ENCODE measurements at regions not wholly inside any gene's neighbourhood (a gene's known extent, or its start where the extent isn't known, plus 50 kb on each side); places are given as distances from the start of the nearest gene placed in this dataset.

DNA sequence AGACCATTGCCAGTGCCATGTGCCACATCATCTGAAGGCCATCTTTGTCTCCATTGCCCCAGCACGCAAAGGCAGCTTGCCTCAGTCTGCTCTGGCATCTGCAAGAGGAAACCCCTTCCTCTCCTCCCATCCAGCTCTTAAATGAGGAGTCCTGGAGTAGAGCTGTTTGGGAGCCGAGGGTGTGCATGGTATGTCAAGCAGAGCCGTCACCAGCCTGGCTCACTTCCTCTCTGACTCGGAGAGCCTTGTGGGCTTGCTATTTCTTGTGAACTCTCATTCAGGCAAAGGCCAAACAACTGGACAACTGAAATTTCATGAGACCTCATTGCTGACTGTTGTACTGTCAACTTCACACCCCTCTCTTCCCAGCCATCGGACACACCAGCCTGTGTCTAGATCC is 143.9 kb downstream of the SIPA1L2 start:
- H3K4me3 ChIP-seq (ENCODE audit: low read length) = no peak overlapping the region
- DNase-seq (ENCODE audit: low read depth) = no peak
- TF ChIP-seq, protein P1, sequence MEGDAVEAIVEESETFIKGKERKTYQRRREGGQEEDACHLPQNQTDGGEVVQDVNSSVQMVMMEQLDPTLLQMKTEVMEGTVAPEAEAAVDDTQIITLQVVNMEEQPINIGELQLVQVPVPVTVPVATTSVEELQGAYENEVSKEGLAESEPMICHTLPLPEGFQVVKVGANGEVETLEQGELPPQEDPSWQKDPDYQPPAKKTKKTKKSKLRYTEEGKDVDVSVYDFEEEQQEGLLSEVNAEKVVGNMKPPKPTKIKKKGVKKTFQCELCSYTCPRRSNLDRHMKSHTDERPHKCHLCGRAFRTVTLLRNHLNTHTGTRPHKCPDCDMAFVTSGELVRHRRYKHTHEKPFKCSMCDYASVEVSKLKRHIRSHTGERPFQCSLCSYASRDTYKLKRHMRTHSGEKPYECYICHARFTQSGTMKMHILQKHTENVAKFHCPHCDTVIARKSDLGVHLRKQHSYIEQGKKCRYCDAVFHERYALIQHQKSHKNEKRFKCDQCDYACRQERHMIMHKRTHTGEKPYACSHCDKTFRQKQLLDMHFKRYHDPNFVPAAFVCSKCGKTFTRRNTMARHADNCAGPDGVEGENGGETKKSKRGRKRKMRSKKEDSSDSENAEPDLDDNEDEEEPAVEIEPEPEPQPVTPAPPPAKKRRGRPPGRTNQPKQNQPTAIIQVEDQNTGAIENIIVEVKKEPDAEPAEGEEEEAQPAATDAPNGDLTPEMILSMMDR (conservative IDR thresholded peaks at IDR 0.05; ENCODE audit: low read depth, low read length) = no peak

DNA sequence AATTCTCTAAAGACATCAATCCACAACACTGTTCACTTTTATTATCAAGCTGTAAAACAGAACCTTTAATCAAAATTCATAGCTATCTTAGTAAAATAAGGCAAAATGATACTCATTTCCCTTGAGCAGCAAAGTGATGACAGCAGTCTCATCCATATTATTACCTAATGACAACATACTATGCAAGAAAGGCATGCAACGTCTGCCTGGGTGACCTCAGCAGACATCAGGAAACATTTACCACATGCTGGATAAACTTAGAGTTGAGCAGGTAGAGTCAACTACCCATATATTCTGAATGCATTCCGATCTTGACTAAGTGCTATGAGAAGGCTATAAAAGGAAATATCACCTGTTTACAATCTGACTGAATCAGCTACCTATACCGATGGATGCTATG is 145.1 kb downstream of the SIPA1L2 start:
- DNase-seq (ENCODE audit: low read depth) = no peak
- TF ChIP-seq, protein P1 (conservative IDR thresholded peaks at IDR 0.05; ENCODE audit: low read depth, low read length) = no peak
- H3K4me3 ChIP-seq (ENCODE audit: low read length) = no peak overlapping the region

DNA sequence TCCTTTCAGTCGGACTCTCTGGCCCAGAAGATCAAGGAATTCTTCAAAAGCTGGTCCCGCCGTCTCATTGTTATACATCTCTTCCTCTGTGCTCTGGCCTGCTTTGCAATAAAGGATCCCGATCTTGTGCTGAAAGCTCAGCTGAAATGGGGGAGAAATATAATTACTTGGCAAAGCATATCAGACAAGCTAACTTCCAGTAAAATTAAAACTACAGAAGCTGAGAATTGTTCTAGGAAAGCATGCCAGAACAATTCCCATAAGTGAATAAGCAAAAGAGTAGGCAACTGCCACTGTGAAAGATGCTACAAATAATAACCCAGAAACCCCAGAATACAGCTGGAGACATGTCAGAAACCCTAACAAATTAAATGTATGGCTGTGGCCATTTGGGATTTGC is 146.1 kb downstream of the SIPA1L2 start:
- TF ChIP-seq, protein P1 (conservative IDR thresholded peaks at IDR 0.05; ENCODE audit: low read depth, low read length) = no peak
- H3K4me3 ChIP-seq (ENCODE audit: low read length) = no peak overlapping the region
- DNase-seq (ENCODE audit: low read depth) = no peak

DNA sequence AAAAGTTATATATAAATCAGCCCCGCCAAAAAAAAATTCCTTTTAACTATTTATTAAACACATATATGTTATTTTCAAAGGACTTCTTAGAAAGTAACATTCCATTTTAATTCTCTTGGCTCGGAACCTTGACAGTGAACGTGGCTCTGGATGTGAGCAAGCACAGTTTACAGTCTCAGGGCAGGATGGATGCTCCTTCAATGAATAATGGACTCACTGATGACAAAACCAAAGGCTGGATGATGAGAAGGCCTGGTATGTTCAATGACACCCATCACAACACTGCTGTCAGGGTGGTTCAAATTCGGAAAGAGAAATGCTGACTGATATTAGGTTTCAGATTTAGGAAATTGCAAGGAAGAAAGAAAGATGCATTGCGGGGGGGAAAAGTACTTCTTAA is 148.8 kb downstream of the SIPA1L2 start:
- TF ChIP-seq, protein P1 (conservative IDR thresholded peaks at IDR 0.05; ENCODE audit: low read depth, low read length) = no peak
- DNase-seq (ENCODE audit: low read depth) = no peak
- no peak overlapping the region for H3K4me3 ChIP-seq (ENCODE audit: low read length)

DNA sequence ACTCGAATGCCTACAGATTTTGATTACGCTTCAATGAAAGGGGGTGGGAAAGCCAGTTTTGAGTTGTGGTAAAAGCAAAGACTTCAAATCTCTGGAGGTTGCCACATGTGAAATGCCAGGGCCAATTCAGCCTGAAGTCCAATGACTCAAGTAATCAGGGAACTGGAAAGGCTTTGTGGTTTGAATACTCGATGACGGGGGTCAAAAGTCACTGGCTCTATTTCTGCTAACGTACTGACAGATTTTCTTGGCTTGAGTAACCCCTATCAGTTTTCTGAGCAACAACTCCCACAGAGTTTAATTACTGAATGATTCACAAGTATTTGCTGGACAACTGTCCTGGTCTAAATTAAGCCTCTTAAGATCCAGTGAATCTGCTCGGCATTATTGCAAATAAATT is 152.2 kb downstream of the SIPA1L2 start:
- DNase-seq (ENCODE audit: low read depth) = peak; percentile 96
- H3K4me3 ChIP-seq (ENCODE audit: low read length) = no peak overlapping the region
- TF ChIP-seq, protein P1 (conservative IDR thresholded peaks at IDR 0.05; ENCODE audit: low read depth, low read length) = no peak

- TF ChIP-seq, protein P1 (conservative IDR thresholded peaks at IDR 0.05; ENCODE audit: low read depth, low read length) = no peak
- no peak overlapping the region for H3K4me3 ChIP-seq (ENCODE audit: low read length)
- DNase-seq (ENCODE audit: low read depth) = no peak
Observed at GRCh38 chr1:232476538-232476950, 153.4 kb downstream of the SIPA1L2 start.

- DNase-seq (ENCODE audit: low read depth) = no peak
- TF ChIP-seq, protein P1 (conservative IDR thresholded peaks at IDR 0.05; ENCODE audit: low read depth, low read length) = no peak
- H3K4me3 ChIP-seq (ENCODE audit: low read length) = no peak overlapping the region
Observed at GRCh38 chr1:232474826-232475225, 155.1 kb downstream of the SIPA1L2 start.

Measured in retinal pigment epithelial cell (primary cell).